ENCODE measurements at regions not wholly inside any gene's neighbourhood (a gene's known extent, or its start where the extent isn't known, plus 50 kb on each side); places are given as distances from the start of the nearest gene placed in this dataset.

GRCh38 chr21:15457965-15458364 lies 271.8 kb upstream of the USP25 start:
- Histone ChIP-seq H3F3A (ENCODE audit: low read depth) (no peaks in the 10 kb centered on the region), H3K79me2 (ENCODE audit: insufficient read depth, low read length) (no peaks in the 10 kb centered on the region), H3K4me3 (ENCODE audit: low read length, poor library complexity, severe bottlenecking) (no peak overlapping the region), H2AFZ (ENCODE audit: low read length) (no peak overlapping the region), H3K4me2 (ENCODE audit: low read depth, low read length, poor library complexity, severe bottlenecking) (no peak overlapping the region), H3K4me1 (ENCODE audit: insufficient read depth, low read length, poor library complexity, severe bottlenecking) (no peaks in the 10 kb centered on the region), H3K27me3 (ENCODE audit: insufficient read depth, low read length, poor library complexity, severe bottlenecking) (no peaks in the 10 kb centered on the region), H3K9me3 (ENCODE audit: insufficient read depth, low read depth, low read length) (no peaks in the 10 kb centered on the region), H3K36me3 (ENCODE audit: insufficient read depth, low read length) (no peaks in the 10 kb centered on the region), H3K9ac (ENCODE audit: low read depth, low read length, poor library complexity, severe bottlenecking) (no peak overlapping the region), H3K9me2 (replicated peaks; ENCODE audit: low read depth, low read length) (no peaks in the 10 kb centered on the region), H4K20me1 (ENCODE audit: insufficient read depth, low read length, poor library complexity, severe bottlenecking) (no peaks in the 10 kb centered on the region)
- TF ChIP-seq EZH2phosphoT487 (IDR thresholded peaks at IDR 0.05; ENCODE audit: borderline replicate concordance) (no peak), CTCF (conservative IDR thresholded peaks at IDR 0.05; ENCODE audit: low read length) (no peak)

- Histone ChIP-seq H2AFZ (ENCODE audit: low read length) (no peak overlapping the region), H3K4me1 (ENCODE audit: insufficient read depth, low read length, poor library complexity, severe bottlenecking) (no peaks in the 10 kb centered on the region)
Measured at GRCh38 chr21:15462092-15462491, 267.7 kb upstream of the USP25 start.

GRCh38 chr21:15466329-15466728 lies 263.5 kb upstream of the USP25 start:
- H3K9me2 ChIP-seq (replicated peaks; ENCODE audit: low read depth, low read length): no peaks in the 10 kb centered on the region
- H3K4me3 ChIP-seq (ENCODE audit: low read length, poor library complexity, severe bottlenecking): no peak overlapping the region
- no peaks in the 10 kb centered on the region for H3K27me3 ChIP-seq (ENCODE audit: insufficient read depth, low read length, poor library complexity, severe bottlenecking)
- no peaks in the 10 kb centered on the region for H4K20me1 ChIP-seq (ENCODE audit: insufficient read depth, low read length, poor library complexity, severe bottlenecking)
- H3F3A ChIP-seq (ENCODE audit: low read depth): no peaks in the 10 kb centered on the region
- H3K4me1 ChIP-seq (ENCODE audit: insufficient read depth, low read length, poor library complexity, severe bottlenecking): peaks cover 2% of the 10 kb centered on the region
- no peaks in the 10 kb centered on the region for H3K9me3 ChIP-seq (ENCODE audit: insufficient read depth, low read depth, low read length)
- TF ChIP-seq EZH2phosphoT487 (IDR thresholded peaks at IDR 0.05; ENCODE audit: borderline replicate concordance): no peak
- TF ChIP-seq CTCF (conservative IDR thresholded peaks at IDR 0.05; ENCODE audit: low read length): no peak
- H3K36me3 ChIP-seq (ENCODE audit: insufficient read depth, low read length): no peaks in the 10 kb centered on the region
- H2AFZ ChIP-seq (ENCODE audit: low read length): no peak overlapping the region
- no peak overlapping the region for H3K9ac ChIP-seq (ENCODE audit: low read depth, low read length, poor library complexity, severe bottlenecking)
- no peak overlapping the region for H3K4me2 ChIP-seq (ENCODE audit: low read depth, low read length, poor library complexity, severe bottlenecking)
- H3K79me2 ChIP-seq (ENCODE audit: insufficient read depth, low read length): no peaks in the 10 kb centered on the region

More at GRCh38 chr21:15462092-15462491, 267.7 kb upstream of the USP25 start:
- no peak for TF ChIP-seq CTCF (conservative IDR thresholded peaks at IDR 0.05; ENCODE audit: low read length)
- TF ChIP-seq EZH2phosphoT487 (IDR thresholded peaks at IDR 0.05; ENCODE audit: borderline replicate concordance): no peak
- H3K79me2 ChIP-seq (ENCODE audit: insufficient read depth, low read length): no peaks in the 10 kb centered on the region
- H4K20me1 ChIP-seq (ENCODE audit: insufficient read depth, low read length, poor library complexity, severe bottlenecking): no peaks in the 10 kb centered on the region
- H3K9me3 ChIP-seq (ENCODE audit: insufficient read depth, low read depth, low read length): no peaks in the 10 kb centered on the region
- H3K4me3 ChIP-seq (ENCODE audit: low read length, poor library complexity, severe bottlenecking): no peak overlapping the region
- no peaks in the 10 kb centered on the region for H3F3A ChIP-seq (ENCODE audit: low read depth)
- no peaks in the 10 kb centered on the region for H3K36me3 ChIP-seq (ENCODE audit: insufficient read depth, low read length)
- no peaks in the 10 kb centered on the region for H3K9me2 ChIP-seq (replicated peaks; ENCODE audit: low read depth, low read length)
- H3K4me2 ChIP-seq (ENCODE audit: low read depth, low read length, poor library complexity, severe bottlenecking): no peak overlapping the region
- no peaks in the 10 kb centered on the region for H3K27me3 ChIP-seq (ENCODE audit: insufficient read depth, low read length, poor library complexity, severe bottlenecking)
- no peak overlapping the region for H3K9ac ChIP-seq (ENCODE audit: low read depth, low read length, poor library complexity, severe bottlenecking)
